CD4-positive, alpha-beta T cell (primary cell): ENCODE measurements at regions not wholly inside any gene's neighbourhood (a gene's known extent, or its start where the extent isn't known, plus 50 kb on each side); places are given as distances from the start of the nearest gene placed in this dataset.

Source experiments
- ATAC-seq: fragments of 200-7000 bp; cut with Tn5 transposase; one replicate; pipeline ENCODE4 v1.10.0; 2022; ENCODE audit warnings: mild to moderate bottlenecking; ENCODE audit not compliant: poor library complexity
- CTCF ChIA-PET: fragments of 350-600 bp; sonication (Branson Sonifier 250); formaldehyde crosslinking; loops from one replicate; lab custom pipeline; 2021; ENCODE audit warnings: antibody characterized with exemption, inconsistent platforms; lab: Charles Lee
- POLR2A ChIA-PET: fragments of 350-600 bp; sonication (Branson Sonifier 250); formaldehyde crosslinking; loops from one replicate; lab custom pipeline; 2021; ENCODE audit warnings: antibody characterized with exemption, inconsistent platforms; lab: Charles Lee
- DNase-seq, 14 experiments: peaks; one replicate each; pipeline ENCODE4 v3.0.0-alpha.2; 2013 to 2020; ENCODE audit warnings: mixed read lengths in 2 of 14
- H3K27ac ChIP-seq, 2 donors: one replicate each; pipeline versions ENCODE4 v1.5.1 to v1.7.0; 2013; ENCODE audit warnings: low read length in 2 of 2, low read depth in 1 of 2, mild to moderate bottlenecking in 1 of 2
- H3K27me3 ChIP-seq, 2 experiments: 1 replicate in 1 of 2; 2 replicates in 1 of 2; pipeline versions ENCODE4 v1.6.1 to v1.7.0; 2013; ENCODE audit warnings: low read length in 2 of 2, control low read depth in 1 of 2, mild to moderate bottlenecking in 1 of 2, moderate library complexity in 1 of 2; ENCODE audit not compliant: insufficient read depth in 2 of 2, control insufficient read depth in 1 of 2
- H3K36me3 ChIP-seq: one replicate; pipeline ENCODE4 v1.6.1; 2013; ENCODE audit warnings: low read length, control low read depth; ENCODE audit not compliant: insufficient read depth
- H3K4me1 ChIP-seq: one replicate; pipeline ENCODE4 v1.6.1; 2013; ENCODE audit warnings: low read length, control low read depth; ENCODE audit not compliant: insufficient read depth
- H3K4me3 ChIP-seq: one replicate; pipeline ENCODE4 v1.5.1; 2013; ENCODE audit warnings: mild to moderate bottlenecking, low read length, moderate library complexity
- H3K9me3 ChIP-seq, 2 experiments: 1 replicate in 1 of 2; 2 replicates in 1 of 2; pipeline versions ENCODE4 v1.6.1 to v1.7.0; 2013; ENCODE audit warnings: low read length in 2 of 2, mild to moderate bottlenecking in 2 of 2, control low read depth in 1 of 2, moderate library complexity in 1 of 2; ENCODE audit not compliant: control insufficient read depth in 1 of 2, insufficient read depth in 1 of 2
- H3K27ac Mint-ChIP-seq: one replicate; pipeline ENCODE4 v1.8.0; 2020; ENCODE audit warnings: mixed read lengths
- H3K27me3 Mint-ChIP-seq: one replicate; pipeline ENCODE4 v1.8.0; 2021; ENCODE audit warnings: mixed read lengths
- H3K36me3 Mint-ChIP-seq: one replicate; pipeline ENCODE4 v1.8.0; 2021; ENCODE audit warnings: low read depth, mixed read lengths
- H3K4me1 Mint-ChIP-seq: one replicate; pipeline ENCODE4 v1.8.0; 2021; ENCODE audit warnings: low read depth, mixed read lengths
- H3K4me3 Mint-ChIP-seq: one replicate; pipeline ENCODE4 v1.8.0; 2020; ENCODE audit warnings: mild to moderate bottlenecking, mixed read lengths
- H3K9me3 Mint-ChIP-seq: one replicate; pipeline ENCODE4 v1.8.0; 2020; ENCODE audit warnings: mixed read lengths
- intact Hi-C, 2 experiments: fragments of 100-400 bp; cut with DNase I in 1 of 2; cut with micrococcal nuclease in 1 of 2; formaldehyde crosslinking; loops; one replicate each; pipeline versions ENCODE4 v1.15.1 to v1.9.0; 2023 to 2025; cut with DNase I, micrococcal nuclease
- TF ChIP-seq, protein P1 (sequence below): fragments of 200-600 bp; IDR thresholded peaks from one replicate; pipeline ENCODE4 v1.8.0; 2022; ENCODE audit warnings: antibody characterized with exemption, mild to moderate bottlenecking

DNA sequence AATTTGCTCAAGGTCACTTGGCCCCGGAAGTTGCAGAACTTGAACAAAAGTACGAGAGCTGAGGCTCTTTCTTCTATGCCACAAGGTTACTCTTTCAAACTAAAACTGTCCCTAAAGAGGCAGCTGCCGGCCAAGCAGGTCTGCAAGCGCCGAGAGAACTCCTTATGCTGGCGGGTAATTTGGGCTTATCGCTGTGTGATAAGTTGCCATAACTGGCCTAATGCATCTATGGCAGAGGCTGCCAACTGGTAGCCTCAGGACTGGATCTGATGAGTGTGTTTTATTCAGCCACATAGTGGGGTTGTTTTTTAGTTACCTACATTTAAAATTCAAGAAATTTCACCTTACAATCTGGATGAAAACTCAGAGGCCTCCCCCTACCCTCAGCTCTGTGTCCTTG is 68.1 kb upstream of the SPOCK1 start:
- Mint-ChIP-seq H3K4me3 (no peak overlapping the region), H3K27me3 (peaks cover 52% of the 10 kb centered on the region), H3K27ac (no peak overlapping the region), H3K36me3 (no peaks in the 10 kb centered on the region), H3K4me1 (no peaks in the 10 kb centered on the region), H3K9me3 (no peaks in the 10 kb centered on the region)
- Histone ChIP-seq H3K4me3 (no peak overlapping the region), H3K27ac (no peak overlapping the region), H3K27me3 (peaks cover 0 to 12% of the 10 kb centered on the region in 2 experiments), H3K36me3 (no peaks in the 10 kb centered on the region), H3K9me3 (no peaks in the 10 kb centered on the region), H3K4me1 (peaks cover 3% of the 10 kb centered on the region)
- ATAC-seq = no peak
- DNase-seq = no peak
- TF ChIP-seq, protein P1, sequence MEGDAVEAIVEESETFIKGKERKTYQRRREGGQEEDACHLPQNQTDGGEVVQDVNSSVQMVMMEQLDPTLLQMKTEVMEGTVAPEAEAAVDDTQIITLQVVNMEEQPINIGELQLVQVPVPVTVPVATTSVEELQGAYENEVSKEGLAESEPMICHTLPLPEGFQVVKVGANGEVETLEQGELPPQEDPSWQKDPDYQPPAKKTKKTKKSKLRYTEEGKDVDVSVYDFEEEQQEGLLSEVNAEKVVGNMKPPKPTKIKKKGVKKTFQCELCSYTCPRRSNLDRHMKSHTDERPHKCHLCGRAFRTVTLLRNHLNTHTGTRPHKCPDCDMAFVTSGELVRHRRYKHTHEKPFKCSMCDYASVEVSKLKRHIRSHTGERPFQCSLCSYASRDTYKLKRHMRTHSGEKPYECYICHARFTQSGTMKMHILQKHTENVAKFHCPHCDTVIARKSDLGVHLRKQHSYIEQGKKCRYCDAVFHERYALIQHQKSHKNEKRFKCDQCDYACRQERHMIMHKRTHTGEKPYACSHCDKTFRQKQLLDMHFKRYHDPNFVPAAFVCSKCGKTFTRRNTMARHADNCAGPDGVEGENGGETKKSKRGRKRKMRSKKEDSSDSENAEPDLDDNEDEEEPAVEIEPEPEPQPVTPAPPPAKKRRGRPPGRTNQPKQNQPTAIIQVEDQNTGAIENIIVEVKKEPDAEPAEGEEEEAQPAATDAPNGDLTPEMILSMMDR = no peak
- ChIA-PET CTCF (no interaction called here), POLR2A (no interaction called here)
- intact Hi-C loops = no loop called here

DNA sequence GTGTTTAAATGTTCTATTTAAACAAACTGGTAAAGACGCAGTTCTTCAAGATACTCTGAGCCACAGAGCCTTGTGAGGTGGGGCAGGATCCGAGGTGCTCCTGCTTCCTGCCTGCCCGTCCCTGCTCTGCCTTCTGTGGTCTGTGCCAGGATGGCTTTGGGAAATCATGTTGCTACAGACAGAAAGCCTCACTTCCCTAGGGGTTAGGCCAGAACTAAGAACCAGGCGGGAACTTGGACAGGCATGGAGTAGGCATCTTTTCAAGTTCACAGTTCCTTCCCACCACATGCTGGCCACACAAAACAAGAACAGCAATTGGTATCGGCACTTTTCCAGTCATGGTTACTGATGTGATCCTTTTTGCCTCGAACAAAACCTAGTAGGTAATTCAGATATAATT is 67.7 kb upstream of the SPOCK1 start:
- no peaks in the 10 kb centered on the region for H3K4me1 Mint-ChIP-seq
- peaks cover 48% of the 10 kb centered on the region for H3K27me3 Mint-ChIP-seq
- POLR2A ChIA-PET = no interaction called here
- H3K27ac ChIP-seq = no peak overlapping the region
- H3K9me3 ChIP-seq = no peaks in the 10 kb centered on the region
- H3K4me3 ChIP-seq = no peak overlapping the region
- DNase-seq (no peak), ATAC-seq (no peak)
- CTCF ChIA-PET = no interaction called here
- H3K4me1 ChIP-seq = peaks cover 3% of the 10 kb centered on the region
- no peak overlapping the region for H3K27ac Mint-ChIP-seq
- H3K36me3 ChIP-seq = no peaks in the 10 kb centered on the region
- TF ChIP-seq, protein P1 = no peak
- no peaks in the 10 kb centered on the region for H3K9me3 Mint-ChIP-seq
- H3K36me3 Mint-ChIP-seq = no peaks in the 10 kb centered on the region
- intact Hi-C loops = no loop called here
- H3K4me3 Mint-ChIP-seq = no peak overlapping the region
- peaks cover 0 to 12% of the 10 kb centered on the region in 2 experiments for H3K27me3 ChIP-seq

DNA sequence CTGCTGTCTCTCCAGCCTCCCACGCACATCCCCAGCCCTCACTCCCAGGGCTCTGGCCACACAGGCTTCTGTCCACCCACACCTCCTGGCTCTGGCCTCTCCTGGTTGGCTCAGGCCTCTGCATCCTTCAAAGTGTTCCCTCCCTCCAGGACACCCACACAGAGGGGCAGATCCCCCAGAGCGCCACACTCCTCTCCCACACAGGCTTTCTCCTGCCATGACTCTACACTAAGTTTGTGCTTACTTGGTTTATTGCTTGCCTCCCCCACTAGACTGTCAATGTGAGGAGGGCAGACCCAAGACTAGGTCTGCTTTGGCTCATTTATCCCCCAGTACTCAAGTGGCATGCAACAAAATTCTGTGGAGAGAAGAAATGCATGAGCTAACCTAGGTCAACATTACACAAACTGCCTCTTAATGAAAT is 67.0 kb upstream of the SPOCK1 start:
- H3K4me3 Mint-ChIP-seq = no peak overlapping the region
- ATAC-seq = no peak
- no peaks in the 10 kb centered on the region for H3K36me3 Mint-ChIP-seq
- DNase-seq = no peak
- Histone ChIP-seq H3K4me3 (no peak overlapping the region), H3K27me3 (peaks cover 0 to 12% of the 10 kb centered on the region in 2 experiments), H3K9me3 (no peaks in the 10 kb centered on the region), H3K36me3 (no peaks in the 10 kb centered on the region), H3K4me1 (peaks cover 3% of the 10 kb centered on the region), H3K27ac (no peak overlapping the region)
- TF ChIP-seq, protein P1 = no peak
- peaks cover 45% of the 10 kb centered on the region for H3K27me3 Mint-ChIP-seq
- H3K27ac Mint-ChIP-seq = no peak overlapping the region
- H3K9me3 Mint-ChIP-seq = no peaks in the 10 kb centered on the region
- CTCF ChIA-PET = no interaction called here
- POLR2A ChIA-PET = no interaction called here
- no peaks in the 10 kb centered on the region for H3K4me1 Mint-ChIP-seq
- intact Hi-C loops = no loop called here
